GM18519 (cell line): ENCODE measurements at regions not wholly inside any gene's neighbourhood (a gene's known extent, or its start where the extent isn't known, plus 50 kb on each side); places are given as distances from the start of the nearest gene placed in this dataset.

Experiments
- ATAC-seq: cut with Tn5 transposase; IDR thresholded peaks from one replicate; pipeline ENCODE4 v1.9.1; 2021; ENCODE audit warnings: mild to moderate bottlenecking, moderate library complexity; ENCODE audit not compliant: unreplicated experiment, low FRiP score

DNA sequence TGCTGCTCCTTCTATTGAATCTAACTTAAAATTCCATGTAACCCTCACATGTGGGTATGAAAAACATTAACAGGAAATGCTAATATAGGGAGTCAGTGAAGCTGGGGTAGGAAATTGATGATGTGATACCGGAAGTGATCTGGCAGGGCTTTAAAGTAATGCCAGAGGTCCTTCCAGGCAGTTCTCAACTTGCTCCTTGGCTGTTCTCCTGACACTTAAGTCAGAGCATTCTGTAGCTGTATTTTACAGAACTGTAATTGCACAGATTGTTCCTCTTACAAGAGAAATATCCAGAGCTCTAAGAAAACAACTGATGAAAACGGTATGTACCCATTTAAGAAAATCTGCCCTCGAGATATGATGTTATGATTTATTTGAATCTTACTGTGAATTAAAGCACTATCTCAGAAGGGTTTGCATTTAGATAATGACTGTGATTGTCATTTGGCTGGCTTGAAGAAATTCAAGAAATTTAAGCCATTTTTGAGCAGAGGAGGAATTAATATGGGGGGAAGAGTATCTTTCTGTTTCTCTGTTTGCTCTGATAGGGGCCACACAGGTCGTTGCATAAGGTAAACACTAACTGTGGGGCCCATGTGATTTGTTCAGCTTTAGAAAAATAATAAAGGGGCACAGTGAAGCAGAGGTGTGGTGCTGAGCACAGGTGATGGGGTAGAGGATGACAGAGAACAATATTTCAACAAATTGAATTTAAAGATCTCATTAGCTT is 88.4 kb downstream of the BBS10 start:
- ATAC-seq: no peak

DNA sequence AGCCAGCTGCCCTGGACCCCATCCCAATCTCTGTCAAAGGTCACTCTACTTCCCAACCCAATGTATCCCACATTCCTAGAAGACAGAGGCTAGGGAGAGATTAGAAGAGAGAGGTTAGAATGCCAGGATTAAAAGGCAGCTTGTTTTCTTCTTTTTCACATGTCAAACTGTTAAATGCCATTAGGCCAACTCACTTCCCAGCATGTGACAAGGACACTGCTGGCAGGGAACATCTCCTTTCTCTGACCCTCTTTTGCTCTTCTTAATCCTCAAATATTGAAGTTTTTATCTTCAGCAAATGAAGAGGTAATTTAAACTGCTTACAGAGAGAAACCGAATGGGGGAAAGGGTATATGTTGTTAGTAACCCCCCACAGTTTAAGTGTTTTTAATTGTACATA is 89.1 kb downstream of the BBS10 start:
- no peak for ATAC-seq

DNA sequence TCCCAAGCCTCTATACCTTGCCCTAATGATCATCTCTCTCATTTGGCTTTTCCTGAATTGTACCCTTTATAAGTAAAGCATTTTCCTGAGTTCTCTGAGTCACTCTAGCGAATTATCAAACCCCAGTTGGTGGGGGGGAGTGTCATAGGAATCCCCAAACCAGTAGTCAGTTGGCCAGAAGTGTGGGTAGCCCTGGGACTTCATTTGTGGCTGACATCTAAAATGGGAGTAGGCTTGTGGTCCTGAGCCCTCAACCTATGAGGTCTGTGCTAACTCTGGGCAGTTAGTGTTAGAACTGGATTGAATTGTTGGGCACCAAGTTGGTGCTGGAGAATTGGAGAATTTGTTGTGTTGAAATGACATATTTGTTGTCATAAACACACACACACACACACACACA is 91.3 kb downstream of the BBS10 start:
- ATAC-seq: no peak

DNA sequence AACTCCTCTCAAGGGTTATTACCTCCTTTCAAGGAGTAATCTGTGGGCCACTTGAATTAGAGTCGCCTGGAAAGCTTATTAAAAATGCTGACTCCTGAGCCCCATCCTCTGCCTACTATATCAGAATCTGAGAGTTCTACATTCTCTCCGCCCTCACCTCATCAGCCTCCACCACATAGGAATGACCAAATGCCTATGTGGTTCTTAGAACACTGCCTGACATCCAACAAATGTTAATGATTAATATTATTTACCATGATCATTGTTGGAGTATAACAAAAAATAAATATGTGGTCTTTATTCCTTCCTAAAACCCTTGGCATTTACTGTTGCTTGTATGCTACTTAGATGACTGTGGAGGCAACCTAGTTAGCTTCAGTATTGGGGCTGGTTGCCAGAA is 91.9 kb downstream of the BBS10 start:
- ATAC-seq: no peak

DNA sequence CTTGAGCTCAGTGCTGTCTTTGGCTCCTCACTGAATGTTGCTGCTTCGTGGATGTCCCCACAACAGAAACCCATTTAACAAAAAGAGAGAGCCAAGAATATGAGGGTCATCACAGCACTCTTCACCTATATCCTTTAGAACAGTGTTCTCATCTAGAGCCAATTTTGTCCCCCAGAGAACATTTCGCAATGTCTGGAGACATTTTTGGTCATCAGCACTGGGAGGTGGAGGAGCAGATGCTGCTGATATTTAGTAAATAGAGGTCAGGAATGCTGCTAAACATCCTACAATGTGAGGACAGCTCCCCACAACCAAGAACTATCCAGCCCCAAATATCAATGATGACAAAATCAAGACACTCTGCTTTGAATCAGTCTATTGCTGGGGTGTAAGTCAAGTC is 92.5 kb downstream of the BBS10 start:
- no peak for ATAC-seq

DNA sequence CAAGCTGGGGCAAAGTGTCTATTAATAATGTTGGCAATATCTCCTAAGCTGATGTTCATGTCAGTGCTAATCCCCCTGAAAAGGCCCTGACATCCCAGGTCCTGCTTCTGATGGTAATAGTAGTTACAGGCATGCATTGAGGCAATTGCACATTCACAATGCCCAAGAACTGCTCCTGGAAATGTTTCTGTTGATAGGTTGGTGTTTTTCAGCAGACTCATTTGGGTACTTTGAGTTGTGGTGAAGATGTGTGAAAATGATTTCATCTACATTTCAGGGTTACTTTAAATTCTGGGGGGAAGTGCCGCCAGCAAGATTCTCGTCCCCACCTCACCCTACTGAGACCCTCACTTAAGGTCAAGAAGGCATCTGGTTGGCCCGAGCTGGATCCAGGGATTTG is 92.9 kb downstream of the BBS10 start:
- ATAC-seq: no peak

DNA sequence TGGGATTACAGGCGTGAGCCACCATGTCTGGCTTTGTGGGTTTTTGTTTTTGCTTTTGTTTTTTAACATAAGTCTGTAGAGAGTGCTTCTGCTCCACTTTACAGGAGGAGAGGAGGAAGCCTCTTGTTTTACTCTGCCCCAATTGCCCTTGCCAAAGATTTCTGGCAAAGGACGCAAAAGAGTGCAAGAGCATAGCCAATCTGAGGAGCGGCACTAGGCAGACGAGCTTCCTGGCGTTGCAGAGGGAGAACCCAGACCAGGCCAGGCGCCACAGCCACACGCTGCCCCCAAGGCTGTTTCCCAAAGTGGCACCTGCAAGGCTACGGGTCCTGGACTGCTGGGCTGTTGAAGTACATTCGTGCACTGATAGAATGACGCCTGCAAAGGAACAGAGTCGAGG is 96.2 kb downstream of the BBS10 start:
- ATAC-seq: no peak

DNA sequence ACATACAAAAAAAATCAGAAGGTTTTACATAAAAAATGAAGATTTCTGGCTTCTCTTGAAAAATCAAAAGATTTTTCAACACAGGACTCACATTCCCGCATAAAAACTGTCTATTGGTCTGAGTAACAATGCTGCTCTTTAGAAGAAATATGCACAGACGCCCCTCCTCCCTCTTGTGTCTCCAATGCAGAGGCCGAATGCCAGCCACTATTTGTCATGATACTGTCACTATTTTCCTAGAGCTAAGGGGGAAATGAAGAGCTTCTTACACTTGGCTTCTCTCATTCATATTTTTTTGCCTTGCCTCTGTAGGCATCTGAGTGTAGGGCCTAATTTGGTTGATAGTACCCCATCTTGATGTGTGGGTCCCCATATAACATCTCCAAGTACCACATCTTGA is 98.0 kb downstream of the BBS10 start:
- ATAC-seq: no peak

DNA sequence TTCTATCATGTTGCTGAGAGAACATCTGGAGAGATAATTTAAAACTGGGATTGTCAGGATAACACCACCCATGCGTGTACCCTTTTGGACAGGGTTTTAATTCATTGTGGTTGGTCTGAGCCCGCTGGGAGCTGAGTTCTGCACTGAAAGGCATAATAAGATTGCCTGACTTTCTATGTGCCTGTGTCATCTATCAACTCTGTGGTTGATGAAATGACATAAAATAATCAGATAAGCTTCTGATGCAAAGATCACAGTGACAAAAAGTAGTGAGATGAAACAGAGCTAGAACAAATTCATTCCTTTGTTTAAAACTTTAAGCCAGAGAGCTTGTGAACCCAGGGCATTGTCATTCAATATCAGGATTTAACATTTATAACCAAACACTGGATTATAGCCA is 98.7 kb downstream of the BBS10 start:
- no peak for ATAC-seq

DNA sequence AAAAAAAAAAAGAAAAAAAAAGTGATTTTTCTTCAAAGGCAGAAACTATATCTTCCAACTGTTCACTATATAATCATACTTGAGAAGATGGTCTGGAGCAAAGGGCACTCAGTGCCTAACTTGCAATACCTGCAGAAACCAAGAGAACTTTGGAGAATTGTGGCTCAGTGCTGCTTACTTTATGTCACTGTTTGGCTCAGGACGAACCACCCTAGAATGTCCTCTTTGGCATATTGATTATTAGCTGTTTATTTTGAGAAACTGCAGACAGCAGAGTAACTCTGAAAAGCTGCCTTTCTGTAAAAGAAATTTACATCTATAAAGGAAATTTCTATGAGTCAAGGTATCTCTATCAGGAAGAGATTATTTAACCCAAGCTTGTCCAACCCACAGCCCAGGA is 100.2 kb downstream of the BBS10 start:
- ATAC-seq: no peak

DNA sequence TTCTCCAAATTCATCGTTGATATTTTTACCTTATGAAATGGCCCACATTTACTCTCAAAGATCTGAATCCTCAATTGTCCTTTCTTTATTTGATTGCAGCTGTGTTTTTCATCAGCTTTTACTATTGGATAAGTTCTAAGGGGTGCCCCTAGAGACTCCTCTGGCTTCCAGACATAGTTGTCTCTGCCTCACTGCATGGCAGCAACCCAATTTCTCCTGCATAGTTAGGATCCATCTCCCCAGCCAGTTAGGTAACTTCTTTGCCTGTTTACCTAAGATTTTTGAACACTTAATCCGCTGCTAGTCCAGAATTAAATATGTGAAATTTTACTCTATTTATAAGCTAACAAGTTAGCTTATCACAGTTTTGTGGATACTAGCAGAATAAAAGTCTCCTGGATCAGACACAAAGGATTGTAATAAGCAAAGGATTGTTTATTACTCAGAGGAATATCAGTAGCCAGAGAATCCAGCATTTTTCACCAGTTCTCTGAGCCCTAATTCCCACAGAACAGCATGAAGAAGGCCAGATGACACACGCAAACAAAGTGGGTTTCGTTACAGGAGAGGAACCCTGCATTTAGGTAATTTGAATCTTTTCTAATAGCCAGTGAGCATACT is 101.1 kb downstream of the BBS10 start:
- ATAC-seq: no peak

DNA sequence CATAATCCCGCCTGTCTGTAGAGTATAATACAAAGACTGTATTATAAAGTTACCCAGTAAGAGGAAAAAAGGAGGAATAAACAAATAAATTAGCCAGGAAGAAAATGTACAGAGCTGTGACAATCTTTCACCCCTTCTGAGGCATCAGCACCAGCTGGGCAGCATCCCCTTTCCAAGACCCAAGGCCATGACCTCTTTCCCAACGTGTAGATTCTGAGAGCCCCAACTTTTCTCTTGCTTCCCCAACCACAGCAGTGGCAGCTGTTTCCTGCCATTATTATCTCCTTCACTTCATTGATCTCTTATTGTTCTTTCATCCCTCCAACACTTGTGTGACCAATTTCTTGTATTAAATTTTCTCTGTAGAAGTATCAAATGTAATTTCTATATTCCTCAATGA is 101.6 kb downstream of the BBS10 start:
- ATAC-seq: no peak

DNA sequence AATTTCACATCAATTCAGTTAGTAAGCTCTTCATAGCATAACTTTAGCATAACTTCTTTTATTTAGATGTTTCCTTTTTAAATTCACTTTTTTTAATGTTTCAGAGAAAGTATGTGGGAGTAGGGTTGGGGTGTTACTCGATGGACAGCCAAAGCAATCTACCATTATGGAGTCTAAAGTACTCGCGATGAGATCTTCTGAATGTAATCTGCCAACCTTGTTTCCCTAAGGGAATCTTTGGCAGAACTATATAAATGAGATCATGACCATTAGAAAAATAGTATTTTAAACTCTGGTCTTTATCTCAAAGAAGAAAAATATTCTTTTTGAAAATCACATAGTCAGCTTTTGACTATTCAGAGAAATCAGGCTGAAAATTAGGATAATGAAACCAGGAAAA is 103.9 kb downstream of the BBS10 start:
- ATAC-seq: no peak

DNA sequence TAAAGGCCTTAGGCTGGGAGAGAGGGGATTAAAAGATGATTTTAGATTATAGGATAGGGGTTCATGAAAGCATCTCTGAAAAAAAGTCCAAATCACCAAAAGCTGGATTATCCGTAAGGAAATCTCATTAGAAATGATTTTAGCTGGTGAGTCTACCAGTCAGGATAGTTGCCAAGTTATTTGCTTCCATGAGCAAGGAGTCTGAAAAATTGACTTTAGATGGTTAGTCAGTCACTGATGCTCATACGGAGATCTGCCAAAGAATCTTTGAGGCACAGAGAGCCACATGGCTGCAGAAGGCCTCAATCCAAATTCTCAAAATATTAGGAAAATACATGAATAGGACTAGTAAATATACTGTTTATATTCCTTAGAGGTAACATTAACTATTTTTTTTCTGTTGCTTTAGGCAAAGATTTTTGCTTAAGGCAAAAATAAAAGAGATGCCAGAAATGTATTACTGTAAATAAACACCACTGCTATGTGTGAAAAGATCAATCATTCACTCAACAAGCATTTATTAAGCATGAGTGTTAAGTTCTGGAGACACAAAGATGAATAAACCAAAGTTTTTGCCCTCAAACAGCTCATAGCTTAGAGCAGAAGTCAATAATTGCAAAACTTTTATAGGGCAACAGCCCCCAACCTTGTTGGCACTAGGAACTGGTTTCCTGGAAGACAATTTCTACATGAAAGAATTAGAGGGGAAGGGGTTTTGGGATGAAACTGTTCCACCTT is 105.2 kb downstream of the BBS10 start:
- no peak for ATAC-seq

DNA sequence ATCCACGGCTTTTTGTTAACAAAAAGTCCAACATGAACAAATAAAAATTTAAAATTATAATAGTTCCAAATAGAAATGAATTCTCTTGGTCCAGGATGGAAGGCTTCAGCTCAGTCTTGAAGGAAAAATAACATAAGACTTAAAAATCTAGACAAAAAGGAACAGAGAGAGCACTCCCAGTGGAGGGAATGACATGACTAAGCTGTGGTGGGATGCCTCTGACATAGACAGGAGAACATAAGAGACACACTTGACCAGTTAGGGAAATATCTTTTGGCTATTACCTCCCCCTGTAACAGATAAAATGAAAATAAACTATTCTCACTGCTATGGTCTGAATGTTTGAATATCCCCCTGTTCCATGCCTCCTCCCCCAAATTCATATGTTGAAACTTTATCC is 106.8 kb downstream of the BBS10 start:
- ATAC-seq: no peak

DNA sequence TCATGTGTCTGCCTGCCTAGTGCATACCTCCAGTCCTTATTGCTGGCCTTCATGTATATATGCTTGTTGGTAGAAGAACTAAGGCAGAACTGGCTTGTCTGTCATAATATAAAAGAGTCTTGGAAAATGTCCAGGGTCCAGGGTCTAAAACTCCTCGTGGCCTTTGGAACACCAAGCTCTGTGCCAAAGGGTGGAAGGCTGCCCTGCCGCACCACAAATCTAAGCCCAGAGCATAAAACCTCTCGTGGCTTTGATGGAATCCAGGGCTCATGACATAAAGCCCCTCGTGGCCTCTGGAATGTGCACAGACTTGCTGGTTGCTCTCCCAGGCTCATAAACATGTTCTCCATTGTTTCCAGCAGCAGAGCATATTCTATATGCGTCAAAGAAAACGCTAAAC is 107.9 kb downstream of the BBS10 start:
- ATAC-seq: no peak

DNA sequence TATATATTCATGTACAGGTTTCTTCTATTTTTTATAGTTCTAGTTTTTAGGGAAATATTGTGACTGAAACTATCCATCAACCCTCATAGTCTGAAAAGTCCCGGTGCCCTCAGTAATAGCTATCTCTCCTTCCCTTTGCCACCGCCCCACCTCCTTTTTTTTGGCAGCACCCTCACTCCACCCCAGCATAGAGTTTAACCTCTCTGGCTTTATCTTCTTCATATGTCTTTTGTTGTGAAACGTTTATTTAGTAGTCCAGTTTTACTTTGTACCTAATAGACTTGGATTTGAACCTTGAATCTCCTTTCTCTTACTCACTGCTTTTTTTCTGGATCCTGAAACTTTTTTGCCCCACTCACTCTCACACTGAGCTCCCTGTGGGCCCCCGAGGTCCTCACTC is 109.5 kb downstream of the BBS10 start:
- ATAC-seq: no peak

DNA sequence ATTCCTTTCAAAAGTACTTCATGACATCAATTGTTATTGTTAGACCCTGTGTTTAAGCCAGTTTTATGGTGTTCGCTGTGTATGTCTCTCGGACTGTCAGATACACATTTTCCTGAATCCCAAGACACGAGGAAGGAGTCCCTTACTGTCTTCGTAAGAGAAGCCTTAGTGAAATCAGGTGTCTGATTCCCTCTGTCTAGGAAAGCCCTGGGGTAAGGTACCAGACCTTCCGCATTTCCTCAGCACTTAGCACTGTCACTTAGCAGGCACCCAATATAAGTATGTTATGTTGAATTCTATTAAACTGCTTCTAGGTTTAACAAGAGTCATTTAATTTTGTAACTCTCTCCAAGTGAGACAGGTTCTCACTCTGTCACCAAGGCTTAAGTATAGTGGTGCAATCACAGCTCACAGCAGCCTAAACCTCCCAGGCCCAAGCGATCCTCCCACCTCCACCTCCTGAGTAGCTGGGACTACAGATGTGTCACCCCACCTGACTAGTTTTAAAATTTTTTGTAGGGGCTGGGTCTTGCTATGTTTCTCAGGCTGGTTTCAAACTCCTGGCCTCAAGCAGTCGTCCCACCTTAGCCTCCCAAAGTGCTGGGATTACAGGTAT is 111.0 kb downstream of the BBS10 start:
- no peak for ATAC-seq

DNA sequence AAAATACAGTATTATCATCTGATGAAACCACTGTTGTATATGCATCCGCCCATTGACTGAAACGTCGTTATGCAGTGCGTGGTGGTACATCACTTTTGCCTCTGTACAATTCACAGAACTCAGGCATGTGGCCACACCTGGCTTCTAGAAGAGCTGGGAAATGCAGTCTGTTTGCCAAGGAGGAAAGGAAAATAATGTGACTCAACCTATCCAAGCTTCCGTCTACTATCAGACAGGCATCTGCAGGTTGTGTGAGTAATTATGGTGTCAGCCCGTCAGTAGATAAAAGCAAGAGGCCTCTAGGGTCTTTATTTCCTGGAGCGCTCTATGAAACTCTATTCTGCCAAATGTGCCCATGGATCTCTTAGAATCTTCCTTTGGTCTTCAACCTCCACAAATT is 111.6 kb downstream of the BBS10 start:
- ATAC-seq: no peak

DNA sequence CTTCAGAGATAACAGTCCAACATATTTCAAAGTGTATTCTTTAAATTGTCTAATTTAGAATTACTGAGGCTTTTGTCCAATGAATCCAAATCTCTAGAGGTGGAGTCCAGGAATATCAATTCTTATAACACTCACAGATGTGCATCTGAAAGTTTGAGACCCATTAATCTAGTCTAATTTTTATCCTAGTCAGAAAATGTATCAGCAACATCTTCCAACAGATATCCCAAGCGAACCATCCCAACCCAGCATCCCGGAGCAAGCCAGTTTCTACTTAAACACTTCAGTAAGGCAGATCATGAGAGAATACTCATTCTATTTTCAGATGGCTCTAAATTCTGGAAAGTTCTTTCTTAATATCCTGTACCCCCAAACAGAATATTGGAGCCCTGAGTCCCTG is 113.5 kb downstream of the BBS10 start:
- ATAC-seq: no peak

DNA sequence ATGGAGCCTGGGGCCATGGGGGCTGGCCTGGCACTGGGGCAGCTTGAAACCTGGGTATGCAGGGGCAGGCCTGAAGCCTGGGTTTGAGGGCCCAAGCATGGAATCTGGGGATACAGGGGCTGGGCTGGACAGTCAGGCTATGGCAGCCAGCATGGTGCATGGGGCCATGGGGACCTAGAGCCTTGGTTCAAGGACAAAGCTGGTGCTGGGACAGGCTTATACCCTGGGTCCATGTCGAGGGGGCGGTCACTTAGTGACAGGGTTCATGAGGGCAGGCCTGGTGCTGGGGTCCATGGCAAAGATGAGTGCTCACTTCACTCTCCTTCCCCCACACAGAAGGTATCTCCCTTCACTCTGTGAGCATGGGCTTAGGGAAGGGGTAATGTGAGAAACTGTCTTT is 116.2 kb downstream of the BBS10 start:
- ATAC-seq: no peak

DNA sequence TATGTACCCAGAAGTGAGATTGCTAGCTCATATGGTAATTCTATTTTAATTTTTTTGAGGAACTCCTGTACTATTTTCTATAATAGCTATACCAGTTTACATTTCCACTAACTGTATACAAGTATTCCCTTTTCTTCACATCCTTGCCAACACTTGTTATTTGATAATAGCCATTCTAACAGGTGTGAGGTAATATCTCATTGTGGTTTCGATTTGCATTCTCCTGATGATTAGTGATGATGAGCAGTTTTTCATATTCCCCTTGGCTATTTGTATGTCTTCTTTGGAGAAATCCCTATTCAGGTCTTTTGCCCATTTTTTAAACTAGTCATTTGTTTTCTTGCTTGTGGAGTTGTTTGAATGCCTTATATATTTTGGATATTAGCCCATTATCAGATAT is 121.3 kb downstream of the BBS10 start:
- no peak for ATAC-seq
